Fibroblast of skin of scalp (primary cell): ENCODE measurements at regions not wholly inside any gene's neighbourhood (a gene's known extent, or its start where the extent isn't known, plus 50 kb on each side); places are given as distances from the start of the nearest gene placed in this dataset.
"Not testable (repeated sequence)": the region's sequence is repeated elsewhere in the genome, so short reads cannot be mapped to it uniquely, and the experiment has no call there.

ENCODE experiments used
- DNase-seq: peaks from one replicate; pipeline ENCODE4 v3.0.0-alpha.2; 2013

DNA sequence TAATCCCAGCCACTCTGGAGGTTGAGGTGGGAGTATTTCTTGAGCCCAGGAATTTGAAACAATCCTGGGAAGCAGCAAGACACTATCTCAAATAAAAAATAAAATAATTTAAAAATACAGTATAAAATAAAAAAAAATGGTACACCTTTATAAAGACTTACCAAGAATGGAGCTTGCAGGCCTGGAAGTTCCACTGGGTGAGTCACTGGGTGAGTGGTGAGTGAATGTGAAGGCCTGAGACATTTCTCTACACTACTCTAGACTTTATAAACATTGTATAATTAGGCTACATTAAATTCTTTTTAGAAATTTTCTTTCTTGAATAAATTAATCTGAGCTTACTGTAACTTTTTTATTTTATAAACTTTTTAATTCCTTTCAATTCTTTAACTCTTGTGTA, 609.1 kb upstream of the BCHE start:
- DNase-seq, result peak; percentile 56

- no peak for DNase-seq
These were observed 608.6 kb upstream of the BCHE start for GRCh38 chr3:166445865-166446264.

- DNase-seq, result no peak
These were observed 607.5 kb upstream of the BCHE start for GRCh38 chr3:166444756-166445155.

DNA sequence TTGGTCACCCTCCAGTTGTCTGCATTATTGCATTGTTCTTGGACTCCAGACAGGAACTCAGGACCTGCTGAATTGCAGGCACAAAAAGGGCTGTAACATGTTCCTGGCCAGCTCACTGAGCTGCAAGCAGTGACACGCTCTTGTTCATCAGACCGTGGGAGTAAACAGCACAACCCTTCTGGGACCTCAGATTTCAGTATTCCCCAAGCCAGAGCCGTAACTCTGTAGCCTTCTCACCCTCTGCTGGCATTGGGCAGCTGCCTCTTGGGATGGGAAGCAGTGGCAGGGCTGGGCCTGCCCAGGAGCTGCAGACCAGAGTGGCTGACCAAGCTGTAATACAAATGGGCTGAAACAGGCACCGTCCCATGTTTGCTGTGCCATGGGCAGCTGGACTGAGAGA, 607.1 kb upstream of the BCHE start:
- DNase-seq, result no peak

- peak; percentile 17 for DNase-seq
These were observed 598.3 kb upstream of the BCHE start for GRCh38 chr3:166435469-166436057.

DNA sequence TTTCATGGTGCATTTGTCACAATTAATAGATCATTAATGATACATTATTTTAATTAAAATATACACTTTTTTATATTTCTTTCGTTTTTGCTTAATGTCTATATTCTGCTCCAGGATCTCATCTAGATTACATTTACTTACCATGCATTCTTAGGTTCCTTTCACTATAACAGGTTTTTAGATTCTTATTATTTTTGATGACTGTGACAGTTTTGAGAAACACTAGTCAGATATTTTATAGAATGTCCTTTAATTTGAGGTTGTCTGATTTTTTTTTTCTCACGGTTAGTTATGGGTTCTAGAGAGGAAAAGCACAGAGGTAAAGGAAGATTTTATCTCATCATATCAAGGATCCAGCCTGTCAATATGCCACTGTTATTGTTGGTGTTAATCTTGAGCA, 595.8 kb upstream of the BCHE start:
- no peak for DNase-seq

GRCh38 chr3:166425900-166426611, 588.8 kb upstream of the BCHE start:
- no peak for DNase-seq

GRCh38 chr3:166425021-166425420, 587.8 kb upstream of the BCHE start:
- DNase-seq, result no peak

DNA sequence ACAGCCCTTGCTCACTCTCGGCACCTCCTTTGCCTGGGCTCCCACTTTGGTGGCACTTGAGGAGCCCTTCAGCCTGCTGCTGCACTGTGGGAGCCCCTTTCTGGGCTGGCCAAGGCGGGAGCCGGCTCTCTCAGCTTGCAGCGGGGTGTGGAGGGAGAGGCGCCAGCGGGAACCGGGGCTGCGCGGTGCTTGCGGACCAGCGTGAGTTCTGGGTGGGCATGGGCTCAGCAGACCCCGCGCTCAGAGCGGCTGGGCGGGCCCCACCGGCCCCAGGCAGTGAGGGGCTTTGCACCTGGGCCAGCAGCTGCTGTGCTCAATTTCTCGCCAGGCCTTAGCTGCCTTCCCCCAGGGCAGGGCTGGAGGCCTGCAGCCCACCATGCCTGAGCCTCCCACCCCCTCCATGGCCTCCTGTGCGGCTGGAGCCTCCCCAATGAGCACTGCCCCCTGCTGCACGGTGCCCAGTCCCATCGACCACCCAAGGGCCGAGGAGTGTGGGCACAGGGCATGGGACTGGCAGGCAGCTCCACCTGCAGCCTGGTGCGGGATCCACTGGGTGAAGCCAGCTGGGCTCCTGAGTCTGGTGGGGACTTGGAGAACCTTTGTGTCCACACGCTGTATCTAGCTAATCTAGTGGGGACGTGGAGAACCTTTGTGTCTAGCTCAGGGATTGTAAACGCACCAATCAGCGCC, 586.7 kb upstream of the BCHE start:
- not testable (repeated sequence) for DNase-seq

DNA sequence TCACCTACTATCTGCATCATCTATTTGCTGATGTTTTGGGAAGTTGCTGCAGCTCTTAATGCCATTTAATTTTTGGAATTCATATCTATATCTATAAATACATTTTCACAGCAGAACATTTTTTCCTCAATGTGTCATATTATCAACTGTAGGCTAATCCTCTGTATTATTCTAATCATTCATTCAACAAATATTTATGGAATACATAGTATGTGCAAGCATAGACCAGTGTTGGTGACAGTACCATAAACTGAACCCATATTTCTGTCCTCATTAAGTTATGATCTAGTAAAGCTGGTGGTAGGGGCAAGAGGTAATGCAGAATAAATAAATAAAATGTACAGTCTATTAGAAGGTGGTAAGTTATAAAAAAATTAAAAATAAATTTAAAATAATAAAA, 585.3 kb upstream of the BCHE start:
- peak; percentile 57 for DNase-seq

DNA sequence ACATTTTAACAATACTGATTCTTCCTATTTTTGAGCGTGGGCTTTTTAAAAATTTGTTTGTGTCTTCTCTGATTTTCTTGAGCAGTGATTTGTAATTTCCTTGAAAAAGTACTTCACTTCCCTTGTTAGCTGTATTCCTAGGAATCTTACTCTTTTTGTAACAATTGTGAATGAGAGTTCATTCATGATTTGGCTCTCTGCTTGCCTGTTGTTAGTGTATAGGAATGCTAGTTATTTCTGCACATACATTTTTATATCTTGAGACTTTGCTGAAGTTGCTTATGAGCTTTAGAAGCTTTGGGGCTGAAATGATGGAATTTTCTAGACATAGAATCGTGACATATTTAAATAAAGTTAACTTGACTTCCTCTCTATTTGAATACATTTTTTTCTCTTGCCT, 582.8 kb upstream of the BCHE start:
- DNase-seq, result peak; percentile 50

DNA sequence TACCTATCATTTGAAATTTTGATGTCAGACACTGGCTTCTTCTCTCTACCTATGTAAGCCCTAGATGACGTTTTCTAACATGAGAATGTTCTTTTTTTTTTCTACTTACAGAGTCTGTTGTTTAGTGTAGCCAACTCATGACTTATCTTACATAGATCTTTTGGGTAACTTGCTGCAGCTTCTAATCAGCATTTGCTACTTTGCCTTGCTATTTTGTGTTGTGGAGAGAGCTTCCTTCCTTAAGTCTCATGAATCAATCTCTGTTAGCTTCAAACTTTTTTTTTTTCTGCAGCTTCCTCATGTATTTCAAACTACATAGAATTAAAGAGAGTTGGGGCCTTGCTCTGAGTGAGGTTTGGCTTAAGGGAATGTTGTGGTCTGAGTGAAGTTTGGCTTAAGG, 568.7 kb upstream of the BCHE start:
- DNase-seq, result no peak

DNA sequence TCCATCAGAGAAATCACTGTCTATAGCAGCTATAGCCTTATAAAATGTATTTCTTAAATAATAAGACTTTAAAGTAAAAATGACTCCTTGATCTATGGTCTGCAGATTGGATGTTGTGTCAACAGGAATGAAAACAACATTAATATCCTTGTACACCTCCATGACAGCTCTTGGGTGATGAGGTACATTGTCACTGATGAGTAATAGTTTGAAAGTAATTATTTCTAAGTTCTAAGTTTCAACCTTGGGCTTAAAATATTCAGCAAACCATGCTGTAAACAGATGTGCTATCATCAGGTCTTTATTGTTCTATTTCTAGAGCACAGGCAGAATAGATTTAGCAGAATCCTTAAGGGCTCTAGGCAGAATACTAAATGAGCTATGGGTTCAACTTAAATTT, 568.2 kb upstream of the BCHE start:
- DNase-seq, result no peak

DNA sequence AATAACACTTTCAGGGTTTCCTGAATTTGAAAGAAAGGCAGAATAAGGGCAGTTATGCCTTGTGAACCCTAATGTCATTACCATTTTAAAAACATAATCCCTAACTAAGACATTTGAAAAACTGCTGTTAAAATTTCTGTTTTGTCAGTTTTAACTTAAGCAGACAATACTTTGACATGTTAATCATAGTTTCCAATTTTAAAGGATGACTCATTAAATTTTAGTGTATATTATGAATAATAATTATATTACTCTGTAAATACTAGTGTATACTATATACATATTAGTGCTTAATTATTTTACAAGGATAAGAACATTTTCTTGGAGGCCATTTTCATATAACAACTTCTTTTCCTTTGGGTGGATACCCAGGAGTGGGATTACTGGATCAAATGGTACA, 553.1 kb upstream of the BCHE start:
- DNase-seq, result no peak

DNA sequence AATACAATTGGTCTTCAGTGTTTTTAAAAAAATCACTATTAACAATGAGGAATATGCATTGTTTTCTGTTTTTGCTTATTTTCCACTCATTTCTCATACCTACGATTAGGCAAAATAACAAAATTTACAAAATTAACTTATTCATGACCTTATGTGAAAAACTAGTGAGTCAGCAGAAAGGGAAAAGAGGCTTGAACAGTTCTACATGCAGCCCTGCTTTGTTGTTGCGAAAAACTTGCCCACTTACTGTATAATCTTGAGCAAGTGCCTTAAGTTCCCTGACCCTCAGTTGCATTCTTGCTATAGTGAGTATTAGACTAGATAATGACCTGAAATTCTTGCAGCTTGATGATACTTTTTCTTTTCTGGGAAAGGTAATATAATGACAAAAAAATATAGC, 551.1 kb upstream of the BCHE start:
- no peak for DNase-seq

DNA sequence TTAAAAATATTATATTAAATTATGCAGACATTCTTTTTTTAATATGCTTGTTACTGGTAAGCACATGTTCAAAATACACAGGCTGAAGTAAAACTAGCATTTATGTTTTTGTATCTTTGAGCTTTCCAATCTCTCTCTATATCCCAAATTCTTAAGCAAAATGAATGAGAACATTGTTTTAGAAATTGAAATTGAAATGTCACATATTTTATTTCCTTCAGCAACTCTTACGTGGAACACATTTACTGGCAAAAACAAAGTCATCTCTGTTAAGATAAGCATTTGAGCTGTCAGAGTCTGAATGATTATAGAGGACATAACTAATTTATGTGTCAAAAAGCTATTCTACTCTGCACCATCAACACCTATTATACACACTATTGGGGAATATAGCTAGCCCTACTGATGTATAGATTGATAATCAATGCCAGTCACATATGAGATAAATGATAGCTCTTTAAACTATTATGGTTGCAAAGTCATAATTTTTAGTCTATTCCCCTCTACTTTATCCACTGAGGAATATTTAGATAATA, 535.4 kb upstream of the BCHE start:
- DNase-seq, result no peak

- DNase-seq, result peak; percentile 9
These were observed 530.8 kb upstream of the BCHE start for GRCh38 chr3:166367947-166368533.

DNA sequence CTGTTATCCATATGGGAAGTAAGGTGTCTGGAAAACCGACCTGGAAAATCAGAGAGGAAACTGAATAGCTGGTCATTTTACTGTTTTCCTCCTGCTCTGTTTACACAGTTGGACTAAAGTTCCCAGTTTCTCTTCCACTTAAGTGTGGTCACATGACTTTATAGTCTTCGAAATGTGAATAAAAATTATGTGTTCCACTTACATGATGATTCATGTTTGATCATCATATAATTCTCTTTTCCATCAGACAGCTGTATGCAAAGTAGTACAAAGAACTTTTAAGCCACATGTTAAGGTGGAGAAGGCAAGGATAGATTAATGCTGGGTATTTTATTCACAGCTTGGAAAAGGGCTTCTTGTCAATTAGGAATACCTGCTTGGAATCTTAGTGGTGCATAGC, 525.5 kb upstream of the BCHE start:
- no peak for DNase-seq

- DNase-seq, result no peak
These were observed 523.5 kb upstream of the BCHE start for GRCh38 chr3:166360720-166361119.

DNA sequence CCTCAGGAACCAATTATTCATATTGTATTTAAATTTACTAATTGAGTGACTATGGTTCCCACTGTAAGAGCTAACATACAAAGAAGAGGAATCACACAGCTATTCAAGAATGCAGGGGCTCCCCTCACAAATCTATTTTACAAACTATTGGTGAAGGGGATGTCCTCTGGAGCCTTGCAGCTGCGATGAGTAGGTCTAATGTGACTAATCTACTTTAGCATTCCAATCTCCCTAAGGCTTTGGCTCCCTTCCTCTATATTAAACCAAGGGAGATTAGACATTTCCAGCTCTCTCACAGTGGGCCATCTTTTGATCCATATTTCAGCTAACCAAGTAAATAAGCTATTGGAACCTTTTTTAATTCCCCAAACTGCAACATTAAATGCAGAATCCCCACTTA, 514.2 kb upstream of the BCHE start:
- peak; percentile 4 for DNase-seq

GRCh38 chr3:166340604-166341266, 503.5 kb upstream of the BCHE start:
- no peak for DNase-seq

GRCh38 chr3:166324401-166324800, 487.2 kb upstream of the BCHE start:
- DNase-seq, result no peak

GRCh38 chr3:166322391-166322790, 485.2 kb upstream of the BCHE start:
- no peak for DNase-seq
